MCF 10A (cell line): ENCODE measurements at regions not wholly inside any gene's neighbourhood (a gene's known extent, or its start where the extent isn't known, plus 50 kb on each side); places are given as distances from the start of the nearest gene placed in this dataset.

Experiments used
- BruUV-seq: library from RNA; stranded (reverse); fragments of 400-500 nt; replicated peaks from 2 replicates; lab custom pipeline; 2021; lab: Mats Ljungman, UMichigan
- CTCF ChIA-PET: fragments of 300-600 bp; sonication (Branson Sonifier 250); formaldehyde crosslinking; extraction: SDS; loops from one replicate; lab custom pipeline; 2021; ENCODE audit warnings: antibody characterized with exemption, inconsistent platforms; lab: Yijun Ruan, JAX
- POLR2A ChIA-PET: fragments of 300-600, 350-650 bp; sonication (Branson Sonifier 250); formaldehyde crosslinking; extraction: SDS; loops from one replicate; lab custom pipeline; 2020; ENCODE audit warnings: antibody characterized with exemption, inconsistent platforms; lab: Yijun Ruan, JAX
- DNase-seq: peaks from one replicate; pipeline ENCODE4 v3.0.0-alpha.2; 2018; ENCODE audit not compliant: unreplicated experiment
- H3K27ac Mint-ChIP-seq: one replicate; pipeline ENCODE4 v1.8.0; 2022; ENCODE audit warnings: mild to moderate bottlenecking, low read depth, mixed read lengths; ENCODE audit not compliant: unreplicated experiment
- H3K27me3 Mint-ChIP-seq: one replicate; pipeline ENCODE4 v1.8.0; 2022; ENCODE audit warnings: mixed read lengths; ENCODE audit not compliant: insufficient read depth, unreplicated experiment
- H3K36me3 Mint-ChIP-seq: one replicate; pipeline ENCODE4 v1.8.0; 2022; ENCODE audit warnings: mild to moderate bottlenecking, moderate library complexity, mixed read lengths; ENCODE audit not compliant: insufficient read depth, unreplicated experiment
- H3K4me1 Mint-ChIP-seq: one replicate; pipeline ENCODE4 v1.8.0; 2022; ENCODE audit warnings: mixed read lengths; ENCODE audit not compliant: insufficient read depth, unreplicated experiment
- H3K4me3 Mint-ChIP-seq: one replicate; pipeline ENCODE4 v1.8.0; 2022; ENCODE audit warnings: mild to moderate bottlenecking, moderate library complexity, mixed read lengths; ENCODE audit not compliant: unreplicated experiment
- H3K9me3 Mint-ChIP-seq: one replicate; pipeline ENCODE4 v1.8.0; 2022; ENCODE audit warnings: mixed read lengths; ENCODE audit not compliant: unreplicated experiment
- intact Hi-C: fragments of 100-400 bp; cut with micrococcal nuclease; formaldehyde crosslinking; loops from 2 replicates; pipeline ENCODE4 v1.14.1; 2022
- TF ChIP-seq, protein P1 (sequence below): fragments of 200-600 bp; IDR thresholded peaks from one replicate; pipeline ENCODE4 v1.8.0; 2022; ENCODE audit warnings: antibody characterized with exemption, mild to moderate bottlenecking; ENCODE audit not compliant: unreplicated experiment

- Mint-ChIP-seq H3K4me3 (no peak overlapping the region), H3K9me3 (no peaks in the 10 kb centered on the region), H3K36me3 (no peaks in the 10 kb centered on the region), H3K27me3 (no peaks in the 10 kb centered on the region), H3K4me1 (no peaks in the 10 kb centered on the region), H3K27ac (no peak overlapping the region)
- ChIA-PET POLR2A (no interaction called here), CTCF (no interaction called here)
- TF ChIP-seq, protein P1, sequence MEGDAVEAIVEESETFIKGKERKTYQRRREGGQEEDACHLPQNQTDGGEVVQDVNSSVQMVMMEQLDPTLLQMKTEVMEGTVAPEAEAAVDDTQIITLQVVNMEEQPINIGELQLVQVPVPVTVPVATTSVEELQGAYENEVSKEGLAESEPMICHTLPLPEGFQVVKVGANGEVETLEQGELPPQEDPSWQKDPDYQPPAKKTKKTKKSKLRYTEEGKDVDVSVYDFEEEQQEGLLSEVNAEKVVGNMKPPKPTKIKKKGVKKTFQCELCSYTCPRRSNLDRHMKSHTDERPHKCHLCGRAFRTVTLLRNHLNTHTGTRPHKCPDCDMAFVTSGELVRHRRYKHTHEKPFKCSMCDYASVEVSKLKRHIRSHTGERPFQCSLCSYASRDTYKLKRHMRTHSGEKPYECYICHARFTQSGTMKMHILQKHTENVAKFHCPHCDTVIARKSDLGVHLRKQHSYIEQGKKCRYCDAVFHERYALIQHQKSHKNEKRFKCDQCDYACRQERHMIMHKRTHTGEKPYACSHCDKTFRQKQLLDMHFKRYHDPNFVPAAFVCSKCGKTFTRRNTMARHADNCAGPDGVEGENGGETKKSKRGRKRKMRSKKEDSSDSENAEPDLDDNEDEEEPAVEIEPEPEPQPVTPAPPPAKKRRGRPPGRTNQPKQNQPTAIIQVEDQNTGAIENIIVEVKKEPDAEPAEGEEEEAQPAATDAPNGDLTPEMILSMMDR = no peak
- BruUV-seq = no TSS peak
- intact Hi-C loops = no loop called here
- DNase-seq = peak; percentile 24
Measured at GRCh38 chr1:73162564-73162963, 880.2 kb upstream of the NEGR1 start.

GRCh38 chr1:73161418-73161817 lies 879.1 kb upstream of the NEGR1 start:
- ChIA-PET POLR2A (interaction anchor here (0.7 to 0.9 kb wide), 2 partner anchors 937 to 1056 kb away, joined by 3 read pairs; no protein-coding TSS in a partner anchor), CTCF (no interaction called here)
- Mint-ChIP-seq H3K9me3 (peaks cover 7% of the 10 kb centered on the region), H3K4me1 (no peaks in the 10 kb centered on the region), H3K4me3 (no peak overlapping the region), H3K36me3 (no peaks in the 10 kb centered on the region), H3K27me3 (no peaks in the 10 kb centered on the region), H3K27ac (no peak overlapping the region)
- TF ChIP-seq, protein P1 = no peak
- BruUV-seq = no TSS peak
- intact Hi-C loops = no loop called here
- no peak for DNase-seq

GRCh38 chr1:73160759-73161158 lies 878.4 kb upstream of the NEGR1 start:
- no peak overlapping the region for H3K27ac Mint-ChIP-seq
- no peak for DNase-seq
- BruUV-seq = no TSS peak
- H3K9me3 Mint-ChIP-seq = peaks cover 7% of the 10 kb centered on the region
- no peaks in the 10 kb centered on the region for H3K4me1 Mint-ChIP-seq
- H3K27me3 Mint-ChIP-seq = no peaks in the 10 kb centered on the region
- no peaks in the 10 kb centered on the region for H3K36me3 Mint-ChIP-seq
- CTCF ChIA-PET = no interaction called here
- no peak overlapping the region for H3K4me3 Mint-ChIP-seq
- intact Hi-C loops = no loop called here
- TF ChIP-seq, protein P1 = no peak
- POLR2A ChIA-PET = no interaction called here

DNA sequence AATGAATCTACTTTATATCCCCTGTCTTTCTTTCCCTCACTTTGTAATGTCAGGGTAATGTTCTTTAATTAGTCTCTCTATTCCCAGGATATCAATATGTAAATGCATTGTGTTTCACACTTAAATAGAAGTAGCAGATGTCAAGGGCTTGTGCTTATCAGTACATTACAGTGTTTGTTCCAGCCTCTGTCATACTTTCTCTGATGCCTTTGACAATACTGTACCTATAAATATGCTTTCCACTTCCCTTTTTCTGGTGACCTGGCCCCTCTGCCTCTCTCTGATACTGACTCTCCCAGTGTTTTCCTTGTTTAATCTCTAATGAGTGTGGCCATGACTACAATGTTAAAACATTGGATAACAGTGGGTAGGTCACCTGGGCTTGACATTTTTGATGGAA lies 862.0 kb upstream of the NEGR1 start:
- no peak for DNase-seq
- Mint-ChIP-seq H3K4me3 (no peak overlapping the region), H3K27me3 (no peaks in the 10 kb centered on the region), H3K9me3 (peaks cover 7% of the 10 kb centered on the region), H3K36me3 (no peaks in the 10 kb centered on the region), H3K4me1 (no peaks in the 10 kb centered on the region), H3K27ac (no peak overlapping the region)
- TF ChIP-seq, protein P1 = no peak
- intact Hi-C loops = no loop called here
- CTCF ChIA-PET = no interaction called here
- BruUV-seq = no TSS peak
- POLR2A ChIA-PET = no interaction called here
